ENCODE measurements at regions not wholly inside any gene's neighbourhood (a gene's known extent, or its start where the extent isn't known, plus 50 kb on each side); places are given as distances from the start of the nearest gene placed in this dataset.
A peak's percentile ranks its signal among the peaks of the same experiment; 100 is the strongest.

DNA sequence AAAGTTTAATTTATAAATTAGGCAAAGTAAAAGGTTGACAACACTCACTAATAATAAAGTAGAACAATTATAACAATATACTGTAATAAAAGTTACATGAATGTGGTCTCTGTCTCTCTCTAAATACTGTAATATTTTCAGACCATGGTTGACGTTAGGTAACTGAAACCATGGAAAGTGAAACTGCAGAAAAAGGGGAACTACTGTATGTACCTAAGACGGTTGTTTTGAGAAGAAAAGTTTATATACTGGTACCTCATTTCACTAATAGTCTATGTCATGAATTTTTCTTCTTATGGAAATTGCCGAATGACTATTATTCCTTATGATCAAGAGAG lies 166.7 kb upstream of the ZNF521 start:
- ChIA-PET CTCF (interaction anchor here (0.6 to 0.8 kb wide), 2 partner anchors 46 to 166 kb away, joined by 3 read pairs; no protein-coding TSS in a partner anchor), POLR2A (no interaction called here)
- Histone ChIP-seq H3K9ac (replicated peaks; ENCODE audit: extremely low read depth, insufficient read depth, low read length) (peak overlapping the region; percentile 32), H3K36me3 (ENCODE audit: control insufficient read depth in 2 of 2, extremely low read depth in 1 of 2, insufficient read depth in 2 of 2, low read length in 2 of 2) (no peaks in the 10 kb centered on the region), H3K4me1 (ENCODE audit: control insufficient read depth, extremely low read depth, insufficient read depth, low read length) (peaks cover 37% of the 10 kb centered on the region), H3K4me3 (replicated peaks in 1 of 3; ENCODE audit: insufficient read depth in 1 of 3, low read depth in 1 of 3, low read length in 3 of 3) (no peak overlapping the region), H3K79me2 (ENCODE audit: control insufficient read depth, insufficient read depth, low read length) (no peaks in the 10 kb centered on the region), H3K9me1 (replicated peaks; ENCODE audit: control insufficient read depth, extremely low read depth, insufficient read depth, low read length) (no peaks in the 10 kb centered on the region), H3K4me2 (ENCODE audit: insufficient read depth, low read length) (peak overlapping the region; percentile 73), H3K9me3 (replicated peaks; ENCODE audit: control insufficient read depth, insufficient read depth, low read length) (no peaks in the 10 kb centered on the region), H2AFZ (ENCODE audit: low read depth, low read length) (no peak overlapping the region), H3K27ac (ENCODE audit: insufficient read depth, low read depth, low read length) (peak overlapping the region; percentile 91), H4K20me1 (replicated peaks; ENCODE audit: control insufficient read depth, extremely low read depth, insufficient read depth, low read length) (no peaks in the 10 kb centered on the region), H3K27me3 (ENCODE audit: control insufficient read depth in 2 of 2, insufficient read depth in 2 of 2, low read length in 2 of 2) (no peaks in the 10 kb centered on the region)
- TF ChIP-seq EZH2 (IDR thresholded peaks at IDR 0.05; ENCODE audit: borderline replicate concordance, low read depth, low read length, severe bottlenecking) (no peak), POLR2A (IDR thresholded peaks at IDR 0.05; ENCODE audit: low read depth, low read length) (no peak), GATA2 (IDR thresholded peaks at IDR 0.05; ENCODE audit: insufficient read depth, insufficient read length, low read depth, low read length) (no peak), POLR2AphosphoS5 (IDR thresholded peaks at IDR 0.05; ENCODE audit: insufficient read depth, low read depth, low read length) (no peak), MAX (IDR thresholded peaks at IDR 0.05; ENCODE audit: insufficient read depth, insufficient read length) (no peak), JUN (IDR thresholded peaks at IDR 0.05; ENCODE audit: borderline replicate concordance, insufficient read depth, insufficient read length, low read depth) (no peak), FOS (IDR thresholded peaks at IDR 0.05; ENCODE audit: borderline replicate concordance, insufficient read depth, low read length) (no peak), MYC (IDR thresholded peaks at IDR 0.05; ENCODE audit: low read depth, low read length) (no peak), CTCF (IDR thresholded peaks at IDR 0.05; ENCODE audit: extremely low read depth in 1 of 2, insufficient read depth in 1 of 2, low read depth in 1 of 2, low read length in 2 of 2) (no peak)
- DNase-seq (ENCODE audit: low read depth, low spot score), result no peak
- intact Hi-C loops (cut with micrococcal nuclease), result loop anchor here (1.0 to 5.0 kb wide), 9 partner anchors 38 to 686 kb away; partner anchors contain the start of gene ZNF521
- dilution Hi-C loops (cut with MboI; ENCODE audit: extremely low pct_ligation_motif_present, low sequenced_read_pairs), result no loop called here
- no peak for FAIRE-seq
- BruUV-seq (replicated peaks), result no TSS peak
